ENCODE measurements at regions not wholly inside any gene's neighbourhood (a gene's known extent, or its start where the extent isn't known, plus 50 kb on each side); places are given as distances from the start of the nearest gene placed in this dataset.
"Not testable (repeated sequence)": the region's sequence is repeated elsewhere in the genome, so short reads cannot be mapped to it uniquely, and the experiment has no call there.

GRCh38 chr13:76659074-76659473 is 227.1 kb downstream of the KCTD12 start:
- DNase-seq (ENCODE audit: low spot score), result not testable (repeated sequence)

GRCh38 chr13:76656500-76656899 is 229.7 kb downstream of the KCTD12 start:
- no peak for DNase-seq (ENCODE audit: low spot score)

GRCh38 chr13:76656056-76656455 is 230.1 kb downstream of the KCTD12 start:
- no peak for DNase-seq (ENCODE audit: low spot score)

GRCh38 chr13:76654263-76654662 is 231.9 kb downstream of the KCTD12 start:
- DNase-seq (ENCODE audit: low spot score), result no peak

GRCh38 chr13:76651286-76651685 is 234.9 kb downstream of the KCTD12 start:
- DNase-seq (ENCODE audit: low spot score), result no peak

GRCh38 chr13:76647550-76647949 is 238.7 kb downstream of the KCTD12 start:
- no peak for DNase-seq (ENCODE audit: low spot score)

GRCh38 chr13:76646946-76647345 is 239.3 kb downstream of the KCTD12 start:
- DNase-seq (ENCODE audit: low spot score), result no peak

- DNase-seq (ENCODE audit: low spot score), result no peak
These were observed 240.6 kb downstream of the KCTD12 start for GRCh38 chr13:76645632-76646031.

GRCh38 chr13:76644906-76645305 is 241.3 kb downstream of the KCTD12 start:
- no peak for DNase-seq (ENCODE audit: low spot score)

GRCh38 chr13:76643596-76643995 is 242.6 kb downstream of the KCTD12 start:
- no peak for DNase-seq (ENCODE audit: low spot score)

GRCh38 chr13:76641056-76641455 is 245.1 kb downstream of the KCTD12 start:
- DNase-seq (ENCODE audit: low spot score), result no peak

GRCh38 chr13:76638882-76639281 is 247.3 kb downstream of the KCTD12 start:
- DNase-seq (ENCODE audit: low spot score), result no peak

- no peak for DNase-seq (ENCODE audit: low spot score)
These were observed 248.0 kb downstream of the KCTD12 start for GRCh38 chr13:76638181-76638580.

- DNase-seq (ENCODE audit: low spot score), result no peak
These were observed 248.5 kb downstream of the KCTD12 start for GRCh38 chr13:76637641-76638141.

GRCh38 chr13:76636829-76637228 is 249.4 kb downstream of the KCTD12 start:
- no peak for DNase-seq (ENCODE audit: low spot score)

GRCh38 chr13:76635232-76636230 is 250.7 kb downstream of the KCTD12 start:
- no peak for DNase-seq (ENCODE audit: low spot score)

- no peak for DNase-seq (ENCODE audit: low spot score)
These were observed 251.6 kb downstream of the KCTD12 start for GRCh38 chr13:76634431-76635191.

GRCh38 chr13:76632401-76633044 is 253.7 kb downstream of the KCTD12 start:
- no peak for DNase-seq (ENCODE audit: low spot score)

- DNase-seq (ENCODE audit: low spot score), result no peak
These were observed 255.5 kb downstream of the KCTD12 start for GRCh38 chr13:76630629-76631230.

GRCh38 chr13:76622315-76623040 is 263.7 kb downstream of the KCTD12 start:
- no peak for DNase-seq (ENCODE audit: low spot score)

- no peak for DNase-seq (ENCODE audit: low spot score)
These were observed 264.5 kb downstream of the KCTD12 start for GRCh38 chr13:76621705-76622104.

Measured in putamen (tissue), 1 donor.